A673 (cell line): ENCODE measurements at regions not wholly inside any gene's neighbourhood (a gene's known extent, or its start where the extent isn't known, plus 50 kb on each side); places are given as distances from the start of the nearest gene placed in this dataset.

Source experiments
- CTCF ChIP-seq: fragments of 300-800, 200-600 bp; sonication (generic); conservative IDR thresholded peaks from 2 replicates; pipeline ENCODE4 v1.5.1; 2017; ENCODE audit warnings: low read depth, mild to moderate bottlenecking, antibody characterized with exemption, low read length, moderate library complexity, mixed read lengths
- EZH2 ChIP-seq: fragments of 200-600 bp; sonication (generic); IDR thresholded peaks from 2 replicates; pipeline ENCODE4 v1.6.1; 2017; ENCODE audit warnings: borderline replicate concordance, low read depth, mild to moderate bottlenecking, mixed read lengths, antibody characterized with exemption, low read length; ENCODE audit not compliant: poor library complexity, severe bottlenecking

GRCh38 chr4:16415751-16416150 is 189.5 kb upstream of the TAPT1 start:
- TF ChIP-seq CTCF = no peak
- no peak for TF ChIP-seq EZH2
